Ectodermal cell (in vitro differentiated cells): ENCODE measurements at regions not wholly inside any gene's neighbourhood (a gene's known extent, or its start where the extent isn't known, plus 50 kb on each side); places are given as distances from the start of the nearest gene placed in this dataset.
A peak's percentile ranks its signal among the peaks of the same experiment; 100 is the strongest.
"Not testable (repeated sequence)": the region's sequence is repeated elsewhere in the genome, so short reads cannot be mapped to it uniquely, and the experiment has no call there.

Experiments
- H3K27ac ChIP-seq: 2 replicates; pipeline ENCODE4 v1.7.0; 2013; ENCODE audit warnings: mild to moderate bottlenecking, low read depth, low read length; ENCODE audit not compliant: insufficient read depth, poor library complexity, severe bottlenecking
- H3K27me3 ChIP-seq: 2 replicates; pipeline ENCODE4 v1.7.0; 2013; ENCODE audit warnings: mild to moderate bottlenecking, low read length; ENCODE audit not compliant: insufficient read depth, control insufficient read depth, poor library complexity, severe bottlenecking
- H3K36me3 ChIP-seq: one replicate; pipeline ENCODE4 v1.7.0; 2013; ENCODE audit warnings: low read length; ENCODE audit not compliant: control insufficient read depth, insufficient read depth
- H3K4me1 ChIP-seq: one replicate; pipeline ENCODE4 v1.7.0; 2013; ENCODE audit warnings: low read length; ENCODE audit not compliant: control insufficient read depth, insufficient read depth
- H3K4me3 ChIP-seq: 2 replicates; pipeline ENCODE4 v1.7.0; 2013; ENCODE audit warnings: low read depth, low read length, control low read depth; ENCODE audit not compliant: insufficient read depth
- H3K9me3 ChIP-seq: 2 replicates; pipeline ENCODE4 v1.7.0; 2013; ENCODE audit warnings: mild to moderate bottlenecking, low read length, moderate library complexity; ENCODE audit not compliant: control insufficient read depth
- WGBS, 2 experiments: methylation state at CpG; one replicate each; pipeline ENCODE4 v1.1.7; 2013; ENCODE audit warnings: missing lambda C conversion rate in 2 of 2; 5-methylcytosine and 5-hydroxymethylcytosine counted together

DNA sequence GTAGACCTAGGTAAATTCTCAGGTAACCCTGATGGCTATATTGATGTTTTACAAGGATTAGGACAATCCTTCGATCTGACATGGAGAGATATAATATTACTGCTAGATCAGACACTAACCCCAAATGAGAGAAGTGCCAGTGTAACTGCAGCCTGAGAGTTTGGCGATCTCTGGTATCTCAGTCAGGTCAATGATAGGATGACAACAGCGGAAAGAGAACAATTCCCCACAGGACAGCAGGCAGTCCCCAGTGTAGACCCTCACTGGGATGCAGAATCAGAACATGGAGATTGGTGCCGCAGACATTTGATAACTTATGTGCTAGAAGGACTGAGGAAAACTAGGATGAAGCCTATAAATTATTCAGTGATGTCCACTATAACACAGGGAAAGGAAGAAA is 228.4 kb upstream of the CWC22 start:
- 96 to 97% methylated on average over 4 of the region's 4 CpGs for WGBS, 2 experiments

GRCh38 chr2:180234991-180235390 is 227.9 kb upstream of the CWC22 start:
- 96 to 98% methylated on average over 5 of the region's 5 CpGs for WGBS, 2 experiments
- H3K36me3 ChIP-seq, H3K4me1 ChIP-seq, H3K27me3 ChIP-seq, H3K4me3 ChIP-seq, H3K27ac ChIP-seq, H3K9me3 ChIP-seq: not testable (repeated sequence)

More for the DNA sequence above, 228.4 kb upstream of the CWC22 start:
- not testable (repeated sequence) for H3K9me3 ChIP-seq, H3K36me3 ChIP-seq, H3K4me1 ChIP-seq, H3K27me3 ChIP-seq, H3K27ac ChIP-seq, H3K4me3 ChIP-seq

DNA sequence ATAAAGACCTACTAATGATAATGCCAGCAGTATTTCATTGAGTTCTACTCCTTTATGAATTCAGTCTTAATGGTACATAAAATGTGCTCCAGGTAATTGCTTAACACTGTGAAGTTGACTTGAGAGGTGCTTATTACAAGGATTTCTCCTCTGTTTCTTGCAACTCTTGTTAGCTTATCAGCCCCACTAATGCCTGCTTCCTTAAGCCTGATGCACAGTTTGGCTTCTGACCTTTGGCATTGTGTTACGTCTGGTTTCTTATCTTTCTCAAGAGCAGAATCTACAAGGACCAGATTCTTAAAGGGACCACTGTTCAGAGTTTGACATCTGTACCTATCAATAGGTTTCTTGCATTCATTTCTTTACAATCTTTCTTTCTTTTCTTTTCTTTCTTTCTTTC is 223.9 kb upstream of the CWC22 start:
- no peak overlapping the region for H3K27ac ChIP-seq
- H3K4me1 ChIP-seq: no peaks in the 10 kb centered on the region
- H3K27me3 ChIP-seq: no peaks in the 10 kb centered on the region
- WGBS, 2 experiments: 40 to 42% methylated on average over 1 of the region's 1 CpG
- no peak overlapping the region for H3K4me3 ChIP-seq
- H3K9me3 ChIP-seq: no peaks in the 10 kb centered on the region
- no peaks in the 10 kb centered on the region for H3K36me3 ChIP-seq

DNA sequence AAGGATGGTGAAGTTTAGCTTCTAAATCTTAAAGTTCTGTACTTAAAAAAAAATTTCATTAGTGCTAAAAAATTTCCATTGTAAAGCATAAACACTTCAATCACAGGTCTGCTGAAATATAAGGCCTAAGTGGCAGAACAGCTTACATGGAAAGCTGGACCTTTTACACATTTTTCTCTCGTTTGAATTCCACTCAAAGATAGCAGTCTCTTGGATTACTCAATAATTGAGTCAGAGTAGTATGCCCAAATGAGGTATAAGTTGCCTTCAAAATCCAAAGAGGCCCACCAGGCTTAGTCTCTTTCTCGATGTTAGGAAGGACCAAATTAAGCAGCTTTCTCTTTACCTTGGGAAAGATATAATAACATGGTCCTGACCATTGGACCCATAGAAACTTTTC is 220.4 kb upstream of the CWC22 start:
- WGBS, 2 experiments: 90 to 94% methylated on average over 2 of the region's 2 CpGs
- no peak overlapping the region for H3K27ac ChIP-seq
- no peaks in the 10 kb centered on the region for H3K27me3 ChIP-seq
- H3K4me3 ChIP-seq: no peak overlapping the region
- no peaks in the 10 kb centered on the region for H3K4me1 ChIP-seq
- peaks cover 4% of the 10 kb centered on the region for H3K9me3 ChIP-seq
- no peaks in the 10 kb centered on the region for H3K36me3 ChIP-seq

- Histone ChIP-seq H3K27ac (no peak overlapping the region), H3K9me3 (peaks cover 4% of the 10 kb centered on the region), H3K4me3 (no peak overlapping the region)
Measured at GRCh38 chr2:180225118-180225517, 218.0 kb upstream of the CWC22 start.

GRCh38 chr2:180222644-180223043 is 215.5 kb upstream of the CWC22 start:
- Histone ChIP-seq H3K27ac (no peak overlapping the region), H3K9me3 (peaks cover 4% of the 10 kb centered on the region), H3K4me3 (no peak overlapping the region), H3K4me1 (no peaks in the 10 kb centered on the region), H3K27me3 (no peaks in the 10 kb centered on the region), H3K36me3 (no peaks in the 10 kb centered on the region)
- 88 to 94% methylated on average over 1 of the region's 1 CpG for WGBS, 2 experiments

More at GRCh38 chr2:180225118-180225517, 218.0 kb upstream of the CWC22 start:
- Histone ChIP-seq H3K4me1 (no peaks in the 10 kb centered on the region), H3K36me3 (no peaks in the 10 kb centered on the region), H3K27me3 (no peaks in the 10 kb centered on the region)

DNA sequence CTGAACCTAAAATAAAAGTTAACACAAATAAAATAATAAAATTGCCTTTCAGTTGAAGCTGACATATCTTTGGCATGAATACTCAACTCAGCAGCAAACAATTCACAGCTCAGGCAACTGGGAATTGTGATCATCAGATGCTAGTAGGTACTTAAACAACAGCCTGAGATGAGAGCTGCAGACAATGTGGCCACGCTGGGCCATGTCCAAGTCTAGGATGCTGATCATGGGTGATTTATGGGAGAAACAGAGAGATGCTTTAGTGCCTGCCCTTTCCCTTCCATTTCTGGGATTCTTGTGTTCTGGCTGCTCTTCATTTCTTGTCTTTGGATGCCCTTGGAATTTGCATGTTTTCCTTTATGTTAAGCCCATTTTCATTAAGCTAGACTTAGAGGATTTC is 212.4 kb upstream of the CWC22 start:
- Histone ChIP-seq H3K9me3 (no peaks in the 10 kb centered on the region), H3K27ac (no peak overlapping the region), H3K4me3 (no peak overlapping the region), H3K36me3 (no peaks in the 10 kb centered on the region), H3K4me1 (no peaks in the 10 kb centered on the region), H3K27me3 (no peaks in the 10 kb centered on the region)
- 89 to 91% methylated on average over 1 of the region's 1 CpG for WGBS, 2 experiments

- Histone ChIP-seq H3K27me3 (no peaks in the 10 kb centered on the region), H3K4me1 (peaks cover 15% of the 10 kb centered on the region), H3K27ac (no peak overlapping the region), H3K36me3 (no peaks in the 10 kb centered on the region), H3K4me3 (no peak overlapping the region), H3K9me3 (no peaks in the 10 kb centered on the region)
- 50 to 86% methylated on average over 1 to 2 of the region's 2 CpGs for WGBS, 2 experiments
Measured at GRCh38 chr2:180208841-180209240, 201.7 kb upstream of the CWC22 start.

GRCh38 chr2:180205621-180206235 is 198.6 kb upstream of the CWC22 start:
- no peak overlapping the region for H3K4me3 ChIP-seq
- H3K27me3 ChIP-seq: no peaks in the 10 kb centered on the region
- peak overlapping the region; percentile 85 for H3K27ac ChIP-seq
- H3K9me3 ChIP-seq: no peaks in the 10 kb centered on the region
- no peaks in the 10 kb centered on the region for H3K36me3 ChIP-seq
- H3K4me1 ChIP-seq: peaks cover 15% of the 10 kb centered on the region
- WGBS, 2 experiments: 62 to 69% methylated on average over 6 of the region's 6 CpGs

GRCh38 chr2:180203972-180204371 is 196.9 kb upstream of the CWC22 start:
- 93 to 100% methylated on average over 2 of the region's 2 CpGs for WGBS, 2 experiments
- Histone ChIP-seq H3K27me3 (no peaks in the 10 kb centered on the region), H3K36me3 (no peaks in the 10 kb centered on the region), H3K4me3 (no peak overlapping the region), H3K4me1 (peaks cover 15% of the 10 kb centered on the region), H3K27ac (no peak overlapping the region), H3K9me3 (no peaks in the 10 kb centered on the region)

GRCh38 chr2:180202467-180202951 is 195.4 kb upstream of the CWC22 start:
- Histone ChIP-seq H3K4me3 (no peak overlapping the region), H3K27ac (no peak overlapping the region), H3K27me3 (no peaks in the 10 kb centered on the region), H3K4me1 (peaks cover 15% of the 10 kb centered on the region), H3K9me3 (no peaks in the 10 kb centered on the region), H3K36me3 (no peaks in the 10 kb centered on the region)
- 82 to 88% methylated on average over 7 of the region's 7 CpGs for WGBS, 2 experiments
